NCI-H2171 (cell line): ENCODE measurements at regions not wholly inside any gene's neighbourhood (a gene's known extent, or its start where the extent isn't known, plus 50 kb on each side); places are given as distances from the start of the nearest gene placed in this dataset.
"Not testable (repeated sequence)": the region's sequence is repeated elsewhere in the genome, so short reads cannot be mapped to it uniquely, and the experiment has no call there.

ENCODE experiments used
- DNase-seq: peaks from one replicate; lab custom pipeline; 2025; lab: John Stamatoyannopoulos, UW

GRCh38 chr9:113740508-113741500 lies 135.3 kb upstream of the ZNF618 start:
- not testable (repeated sequence) for DNase-seq

- DNase-seq: no peak
Observed at GRCh38 chr9:113741886-113742854, 133.9 kb upstream of the ZNF618 start.

GRCh38 chr9:113742878-113743277 lies 133.2 kb upstream of the ZNF618 start:
- no peak for DNase-seq

GRCh38 chr9:113746486-113746885 lies 129.6 kb upstream of the ZNF618 start:
- DNase-seq: no peak

GRCh38 chr9:113748135-113748534 lies 128.0 kb upstream of the ZNF618 start:
- DNase-seq: no peak

GRCh38 chr9:113753398-113754119 lies 122.5 kb upstream of the ZNF618 start:
- DNase-seq: no peak

- no peak for DNase-seq
Observed at GRCh38 chr9:113754739-113755138, 121.4 kb upstream of the ZNF618 start.

- DNase-seq: no peak
Observed at GRCh38 chr9:113755433-113755832, 120.7 kb upstream of the ZNF618 start.

- no peak for DNase-seq
Observed at GRCh38 chr9:113756476-113757192, 119.5 kb upstream of the ZNF618 start.

- no peak for DNase-seq
Observed at GRCh38 chr9:113763429-113763828, 112.7 kb upstream of the ZNF618 start.

GRCh38 chr9:113764572-113764971 lies 111.5 kb upstream of the ZNF618 start:
- DNase-seq: no peak

GRCh38 chr9:113769412-113769811 lies 106.7 kb upstream of the ZNF618 start:
- no peak for DNase-seq

- DNase-seq: no peak
Observed at GRCh38 chr9:113770396-113770795, 105.7 kb upstream of the ZNF618 start.

- DNase-seq: no peak
Observed at GRCh38 chr9:113771199-113771598, 104.9 kb upstream of the ZNF618 start.

- DNase-seq: no peak
Observed at GRCh38 chr9:113772121-113772810, 103.8 kb upstream of the ZNF618 start.

- no peak for DNase-seq
Observed at GRCh38 chr9:113774963-113775362, 101.1 kb upstream of the ZNF618 start.

- no peak for DNase-seq
Observed at GRCh38 chr9:113775749-113776148, 100.4 kb upstream of the ZNF618 start.

- DNase-seq: no peak
Observed at GRCh38 chr9:113776194-113776593, 99.9 kb upstream of the ZNF618 start.

GRCh38 chr9:113781381-113781780 lies 94.7 kb upstream of the ZNF618 start:
- no peak for DNase-seq

- DNase-seq: no peak
Observed at GRCh38 chr9:113781896-113782295, 94.2 kb upstream of the ZNF618 start.

GRCh38 chr9:113783475-113783874 lies 92.6 kb upstream of the ZNF618 start:
- DNase-seq: no peak
